Astrocyte (in vitro differentiated cells and primary cell): ENCODE measurements at regions not wholly inside any gene's neighbourhood (a gene's known extent, or its start where the extent isn't known, plus 50 kb on each side); places are given as distances from the start of the nearest gene placed in this dataset.

Experiments
- CTCF ChIP-seq: IDR thresholded peaks from 2 replicates; pipeline ENCODE4 v1.5.1; 2011; ENCODE audit warnings: low read depth, mild to moderate bottlenecking, inconsistent platforms, low read length, moderate library complexity; ENCODE audit not compliant: insufficient read depth
- EZH2 ChIP-seq: IDR thresholded peaks from 2 replicates; pipeline ENCODE4 v1.6.1; 2012; ENCODE audit warnings: mild to moderate bottlenecking, low read length, inconsistent platforms; ENCODE audit not compliant: insufficient read depth

- TF ChIP-seq CTCF (no peak), EZH2 (no peak)
These were observed 202.0 kb upstream of the KRR1 start for GRCh38 chr12:75713434-75713833.
